ENCODE measurements at regions not wholly inside any gene's neighbourhood (a gene's known extent, or its start where the extent isn't known, plus 50 kb on each side); places are given as distances from the start of the nearest gene placed in this dataset.

DNA sequence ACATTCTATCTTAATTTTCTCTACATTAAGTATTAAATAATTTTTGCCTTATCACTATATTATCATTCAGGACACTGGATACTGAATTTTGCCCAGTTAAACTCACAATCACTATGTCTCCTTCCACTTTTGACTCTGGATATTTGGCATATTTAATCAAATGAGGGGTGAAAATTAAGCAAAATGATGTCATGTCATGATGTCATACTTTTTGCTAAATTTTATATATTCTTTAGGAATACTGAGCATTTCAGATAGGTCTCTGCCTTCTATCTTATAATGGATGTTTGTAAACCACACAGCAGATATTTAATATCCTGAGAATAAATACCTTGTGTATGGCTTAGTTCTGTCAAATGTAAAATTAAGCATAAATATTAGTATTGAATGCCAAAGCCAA is 79.5 kb upstream of the HIVEP3 start:
- H3T11ph ChIP-seq (ENCODE audit: low read length), result no peak overlapping the region

More for the DNA sequence above, 79.5 kb upstream of the HIVEP3 start:
- Histone ChIP-seq H3K4ac (ENCODE audit: low read depth, low read length) (no peak overlapping the region), H4K8ac (replicated peaks; ENCODE audit: insufficient read length, low read depth, low read length) (no peak overlapping the region), H4K20me1 (ENCODE audit: control insufficient read depth, insufficient read depth, insufficient read length) (no peaks in the 10 kb centered on the region), H3K23me2 (ENCODE audit: insufficient read length, low read depth, low read length, poor library complexity, severe bottlenecking) (no peaks in the 10 kb centered on the region), H3K4me2 (ENCODE audit: insufficient read depth, insufficient read length, low read length) (no peak overlapping the region), H3K9me3 (ENCODE audit: control insufficient read depth, low read depth, low read length) (no peaks in the 10 kb centered on the region), H2BK15ac (ENCODE audit: low read depth, low read length) (no peak overlapping the region), H3K56ac (ENCODE audit: insufficient read length, low read depth, low read length) (no peak overlapping the region), H2AFZ (ENCODE audit: low read length) (no peak overlapping the region), H3K14ac (ENCODE audit: insufficient read depth, low read length) (no peak overlapping the region), H3K27ac (ENCODE audit: insufficient read length, low read depth, low read length) (no peak overlapping the region), H2BK120ac (ENCODE audit: low read depth, low read length, poor library complexity, severe bottlenecking) (no peak overlapping the region), H2BK5ac (ENCODE audit: insufficient read length, low read length) (no peak overlapping the region), H3K27me3 (ENCODE audit: insufficient read depth, low read length) (no peaks in the 10 kb centered on the region), H2AK5ac (ENCODE audit: insufficient read length, low read length) (no peak overlapping the region), H3K79me2 (ENCODE audit: insufficient read depth, low read length) (no peaks in the 10 kb centered on the region), H2BK20ac (ENCODE audit: low read depth, low read length, poor library complexity, severe bottlenecking) (no peak overlapping the region), H3K18ac (ENCODE audit: insufficient read length, low read depth, low read length) (no peak overlapping the region), H2BK12ac (ENCODE audit: insufficient read length, low read depth, low read length) (no peak overlapping the region), H3K23ac (ENCODE audit: insufficient read length, low read depth, low read length) (no peak overlapping the region), H4K91ac (ENCODE audit: insufficient read length, low read depth, low read length) (no peak overlapping the region), H4K5ac (ENCODE audit: insufficient read length, low read depth, low read length) (no peak overlapping the region), H3K9ac (ENCODE audit: extremely low read depth, insufficient read length, low read length) (no peak overlapping the region), H3K79me1 (ENCODE audit: insufficient read depth, low read depth, low read length, poor library complexity, severe bottlenecking) (no peaks in the 10 kb centered on the region), H3K4me1 (ENCODE audit: insufficient read depth, low read length) (no peaks in the 10 kb centered on the region)
- Mint-ChIP-seq H3K4me1 (peaks cover 0 to under 1% of the 10 kb centered on the region in 2 experiments; a peak in 2 of 4 replicates), H3K27me3 (ENCODE audit: low read depth) (0 out of 2 replicates have a peak, but pooled peaks cover 1% of the 10 kb centered on the region), H3K4me3 (no peak overlapping the region), H3K36me3 (ENCODE audit: insufficient read depth in 1 of 3, low read depth in 3 of 3) (no peaks in the 10 kb centered on the region), H3K9me3 (no peaks in the 10 kb centered on the region), H3K27ac (no peak overlapping the region)
- TF ChIP-seq, protein P1, sequence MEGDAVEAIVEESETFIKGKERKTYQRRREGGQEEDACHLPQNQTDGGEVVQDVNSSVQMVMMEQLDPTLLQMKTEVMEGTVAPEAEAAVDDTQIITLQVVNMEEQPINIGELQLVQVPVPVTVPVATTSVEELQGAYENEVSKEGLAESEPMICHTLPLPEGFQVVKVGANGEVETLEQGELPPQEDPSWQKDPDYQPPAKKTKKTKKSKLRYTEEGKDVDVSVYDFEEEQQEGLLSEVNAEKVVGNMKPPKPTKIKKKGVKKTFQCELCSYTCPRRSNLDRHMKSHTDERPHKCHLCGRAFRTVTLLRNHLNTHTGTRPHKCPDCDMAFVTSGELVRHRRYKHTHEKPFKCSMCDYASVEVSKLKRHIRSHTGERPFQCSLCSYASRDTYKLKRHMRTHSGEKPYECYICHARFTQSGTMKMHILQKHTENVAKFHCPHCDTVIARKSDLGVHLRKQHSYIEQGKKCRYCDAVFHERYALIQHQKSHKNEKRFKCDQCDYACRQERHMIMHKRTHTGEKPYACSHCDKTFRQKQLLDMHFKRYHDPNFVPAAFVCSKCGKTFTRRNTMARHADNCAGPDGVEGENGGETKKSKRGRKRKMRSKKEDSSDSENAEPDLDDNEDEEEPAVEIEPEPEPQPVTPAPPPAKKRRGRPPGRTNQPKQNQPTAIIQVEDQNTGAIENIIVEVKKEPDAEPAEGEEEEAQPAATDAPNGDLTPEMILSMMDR (conservative IDR thresholded peaks at IDR 0.05), result no peak
- no peak for DNase-seq

All from H9 (cell line).